ENCODE measurements at regions not wholly inside any gene's neighbourhood (a gene's known extent, or its start where the extent isn't known, plus 50 kb on each side); places are given as distances from the start of the nearest gene placed in this dataset.

DNA sequence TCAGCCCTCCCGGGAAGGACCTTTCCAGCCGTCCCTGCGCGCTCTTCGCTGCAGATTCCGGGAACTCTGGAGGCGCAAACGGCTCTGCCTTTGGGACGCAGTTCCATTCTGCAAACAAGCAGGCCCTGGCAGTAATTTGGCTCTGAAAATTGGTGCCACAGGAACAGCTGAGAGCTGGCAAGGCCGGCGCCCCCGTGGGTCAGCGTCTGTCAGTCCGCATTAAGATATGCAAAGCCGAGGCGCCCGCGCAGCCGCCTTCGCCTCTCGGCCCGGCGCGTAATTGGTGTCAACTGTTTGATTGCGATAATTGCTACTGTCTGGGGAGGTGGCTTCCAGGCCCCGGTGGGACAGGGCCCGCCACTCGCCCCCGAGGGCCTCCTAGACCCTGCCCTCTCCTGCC lies 73.6 kb downstream of the NCR2 start:
- H3K27me3 Mint-ChIP-seq (ENCODE audit: unreplicated experiment), result peaks cover 58% of the 10 kb centered on the region
- H3K9me3 Mint-ChIP-seq (ENCODE audit: low read depth, unreplicated experiment), result no peaks in the 10 kb centered on the region
- no peaks in the 10 kb centered on the region for H3K4me1 Mint-ChIP-seq (ENCODE audit: low read depth, unreplicated experiment)
- no peak overlapping the region for H3K4me3 Mint-ChIP-seq (ENCODE audit: low read depth, unreplicated experiment)
- CTCF ChIA-PET, result no interaction called here
- H3K27ac Mint-ChIP-seq (ENCODE audit: unreplicated experiment), result no peak overlapping the region
- intact Hi-C loops (cut with micrococcal nuclease; ENCODE audit: unreplicated experiment), result no loop called here
- no peak for DNase-seq
- no TSS peak for BruUV-seq (replicated peaks)
- TF ChIP-seq, protein P1, sequence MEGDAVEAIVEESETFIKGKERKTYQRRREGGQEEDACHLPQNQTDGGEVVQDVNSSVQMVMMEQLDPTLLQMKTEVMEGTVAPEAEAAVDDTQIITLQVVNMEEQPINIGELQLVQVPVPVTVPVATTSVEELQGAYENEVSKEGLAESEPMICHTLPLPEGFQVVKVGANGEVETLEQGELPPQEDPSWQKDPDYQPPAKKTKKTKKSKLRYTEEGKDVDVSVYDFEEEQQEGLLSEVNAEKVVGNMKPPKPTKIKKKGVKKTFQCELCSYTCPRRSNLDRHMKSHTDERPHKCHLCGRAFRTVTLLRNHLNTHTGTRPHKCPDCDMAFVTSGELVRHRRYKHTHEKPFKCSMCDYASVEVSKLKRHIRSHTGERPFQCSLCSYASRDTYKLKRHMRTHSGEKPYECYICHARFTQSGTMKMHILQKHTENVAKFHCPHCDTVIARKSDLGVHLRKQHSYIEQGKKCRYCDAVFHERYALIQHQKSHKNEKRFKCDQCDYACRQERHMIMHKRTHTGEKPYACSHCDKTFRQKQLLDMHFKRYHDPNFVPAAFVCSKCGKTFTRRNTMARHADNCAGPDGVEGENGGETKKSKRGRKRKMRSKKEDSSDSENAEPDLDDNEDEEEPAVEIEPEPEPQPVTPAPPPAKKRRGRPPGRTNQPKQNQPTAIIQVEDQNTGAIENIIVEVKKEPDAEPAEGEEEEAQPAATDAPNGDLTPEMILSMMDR (IDR thresholded peaks at IDR 0.05; ENCODE audit: unreplicated experiment), result no peak
- no peaks in the 10 kb centered on the region for H3K36me3 Mint-ChIP-seq (ENCODE audit: insufficient read depth, unreplicated experiment)

DNA sequence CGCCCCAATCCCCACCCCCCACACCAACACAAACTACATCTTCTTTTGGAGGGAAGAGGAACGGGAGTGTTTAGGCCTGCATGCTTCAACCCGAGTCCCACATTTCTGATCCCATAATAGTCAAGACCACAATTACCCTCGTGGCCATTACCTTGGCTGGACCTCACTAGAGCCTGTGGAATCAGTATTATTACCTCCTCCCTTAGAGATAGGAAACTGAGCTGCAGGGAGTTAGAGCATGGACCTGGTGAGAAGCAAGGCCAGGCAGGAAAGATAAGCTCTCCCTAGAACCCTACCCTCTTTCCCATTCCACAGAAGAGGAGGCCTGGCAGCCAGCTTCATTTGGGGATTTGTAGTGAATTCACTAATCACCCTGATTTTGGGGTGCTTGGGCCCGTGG lies 74.1 kb downstream of the NCR2 start:
- DNase-seq, result no peak
- Mint-ChIP-seq H3K9me3 (ENCODE audit: low read depth, unreplicated experiment) (no peaks in the 10 kb centered on the region), H3K4me3 (ENCODE audit: low read depth, unreplicated experiment) (no peak overlapping the region), H3K27ac (ENCODE audit: unreplicated experiment) (no peak overlapping the region), H3K4me1 (ENCODE audit: low read depth, unreplicated experiment) (no peaks in the 10 kb centered on the region), H3K36me3 (ENCODE audit: insufficient read depth, unreplicated experiment) (no peaks in the 10 kb centered on the region), H3K27me3 (ENCODE audit: unreplicated experiment) (peaks cover 58% of the 10 kb centered on the region)
- CTCF ChIA-PET, result no interaction called here
- no TSS peak for BruUV-seq (replicated peaks)
- TF ChIP-seq, protein P1 (IDR thresholded peaks at IDR 0.05; ENCODE audit: unreplicated experiment), result no peak
- intact Hi-C loops (cut with micrococcal nuclease; ENCODE audit: unreplicated experiment), result no loop called here

DNA sequence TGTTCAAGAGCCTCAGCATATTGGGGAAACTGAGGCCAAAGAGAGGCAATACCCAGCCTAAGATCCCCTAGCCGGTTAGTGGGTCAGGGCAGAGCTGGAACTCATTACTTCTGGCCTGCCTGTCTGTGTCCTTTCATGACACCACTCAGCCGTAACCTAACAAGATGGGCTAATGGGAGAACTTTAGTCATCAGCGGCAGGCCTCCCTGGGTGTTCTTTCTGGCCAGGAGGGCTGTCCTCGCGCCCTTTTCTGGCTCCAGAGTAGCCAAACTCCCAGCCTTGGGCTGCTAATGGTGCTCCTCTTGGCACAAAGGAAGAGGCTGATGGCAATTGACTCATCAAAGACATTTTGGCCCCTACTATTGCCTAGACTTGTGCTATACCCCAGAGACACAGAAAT lies 76.6 kb downstream of the NCR2 start:
- H3K4me1 Mint-ChIP-seq (ENCODE audit: low read depth, unreplicated experiment), result no peaks in the 10 kb centered on the region
- TF ChIP-seq, protein P1 (IDR thresholded peaks at IDR 0.05; ENCODE audit: unreplicated experiment), result no peak
- H3K27ac Mint-ChIP-seq (ENCODE audit: unreplicated experiment), result no peak overlapping the region
- intact Hi-C loops (cut with micrococcal nuclease; ENCODE audit: unreplicated experiment), result no loop called here
- BruUV-seq (replicated peaks), result no TSS peak
- no peaks in the 10 kb centered on the region for H3K9me3 Mint-ChIP-seq (ENCODE audit: low read depth, unreplicated experiment)
- no peak overlapping the region for H3K4me3 Mint-ChIP-seq (ENCODE audit: low read depth, unreplicated experiment)
- DNase-seq, result no peak
- peaks cover 69% of the 10 kb centered on the region for H3K27me3 Mint-ChIP-seq (ENCODE audit: unreplicated experiment)
- CTCF ChIA-PET, result no interaction called here
- H3K36me3 Mint-ChIP-seq (ENCODE audit: insufficient read depth, unreplicated experiment), result no peaks in the 10 kb centered on the region

DNA sequence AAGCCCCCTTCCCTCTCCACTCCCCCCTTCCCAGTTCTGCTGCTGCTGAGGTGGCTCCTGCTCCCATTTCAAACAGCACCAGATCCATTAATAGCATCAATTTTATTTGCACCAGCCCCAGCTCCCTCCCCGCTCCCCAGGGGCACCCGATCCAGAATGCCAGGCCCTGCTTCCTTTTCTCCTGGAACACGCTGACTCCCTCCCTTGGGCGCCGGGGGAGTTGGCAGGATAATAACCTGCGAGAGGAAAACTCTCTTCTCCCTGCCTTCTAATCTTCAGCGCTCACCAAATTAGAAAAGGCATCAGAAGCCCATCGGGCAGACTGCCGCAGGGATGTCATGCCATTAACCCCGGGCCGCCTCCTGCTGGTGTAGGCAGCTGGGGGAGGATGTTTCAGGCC lies 77.8 kb downstream of the NCR2 start:
- Mint-ChIP-seq H3K27ac (ENCODE audit: unreplicated experiment) (no peak overlapping the region), H3K4me1 (ENCODE audit: low read depth, unreplicated experiment) (no peaks in the 10 kb centered on the region), H3K36me3 (ENCODE audit: insufficient read depth, unreplicated experiment) (no peaks in the 10 kb centered on the region), H3K4me3 (ENCODE audit: low read depth, unreplicated experiment) (no peak overlapping the region), H3K9me3 (ENCODE audit: low read depth, unreplicated experiment) (no peaks in the 10 kb centered on the region), H3K27me3 (ENCODE audit: unreplicated experiment) (peaks cover 82% of the 10 kb centered on the region)
- intact Hi-C loops (cut with micrococcal nuclease; ENCODE audit: unreplicated experiment), result no loop called here
- CTCF ChIA-PET, result interaction anchor here (0.9 kb wide), 1 partner anchor 12 kb away, joined by 3 read pairs; no protein-coding TSS in a partner anchor
- no peak for DNase-seq
- TF ChIP-seq, protein P1 (IDR thresholded peaks at IDR 0.05; ENCODE audit: unreplicated experiment), result no peak
- BruUV-seq (replicated peaks), result no TSS peak

DNA sequence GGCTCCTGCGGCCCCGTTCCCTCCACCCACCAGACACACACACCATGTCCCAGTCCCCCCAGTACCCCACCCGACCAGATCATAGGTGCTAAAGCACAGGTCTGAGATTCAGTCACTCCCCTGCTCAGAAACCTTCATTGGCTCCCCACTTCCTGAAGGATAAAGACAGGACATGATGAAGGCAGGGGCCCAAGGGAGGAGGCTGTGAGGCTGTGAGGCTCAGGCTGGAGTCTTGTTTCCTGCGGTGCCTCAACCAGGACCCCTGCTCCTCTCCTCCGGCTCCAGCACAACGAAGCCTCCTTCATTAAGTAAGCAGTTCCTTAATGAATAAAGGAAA lies 81.1 kb downstream of the NCR2 start:
- TF ChIP-seq, protein P1 (IDR thresholded peaks at IDR 0.05; ENCODE audit: unreplicated experiment), result no peak
- Mint-ChIP-seq H3K9me3 (ENCODE audit: low read depth, unreplicated experiment) (no peaks in the 10 kb centered on the region), H3K4me1 (ENCODE audit: low read depth, unreplicated experiment) (no peaks in the 10 kb centered on the region), H3K27ac (ENCODE audit: unreplicated experiment) (no peak overlapping the region), H3K4me3 (ENCODE audit: low read depth, unreplicated experiment) (no peak overlapping the region), H3K27me3 (ENCODE audit: unreplicated experiment) (peaks cover 97% of the 10 kb centered on the region), H3K36me3 (ENCODE audit: insufficient read depth, unreplicated experiment) (no peaks in the 10 kb centered on the region)
- CTCF ChIA-PET, result interaction anchor here (1.4 kb wide), 1 partner anchor 9 kb away, joined by 3 read pairs; no protein-coding TSS in a partner anchor
- BruUV-seq (replicated peaks), result no TSS peak
- no peak for DNase-seq
- intact Hi-C loops (cut with micrococcal nuclease; ENCODE audit: unreplicated experiment), result no loop called here

All from Calu3 (cell line).